Muscle of leg (tissue), 3 donors: ENCODE measurements at regions not wholly inside any gene's neighbourhood (a gene's known extent, or its start where the extent isn't known, plus 50 kb on each side); places are given as distances from the start of the nearest gene placed in this dataset.

Source experiments
- DNase-seq: peaks from one replicate; pipeline ENCODE4 v3.0.0; 2013
- H3K27ac ChIP-seq: one replicate; pipeline ENCODE4 v1.5.1; 2013; ENCODE audit warnings: mild to moderate bottlenecking, low read length, control low read depth
- H3K27me3 ChIP-seq: one replicate; pipeline ENCODE4 v1.6.1; 2013; ENCODE audit warnings: low read length; ENCODE audit not compliant: control insufficient read depth, insufficient read depth
- H3K36me3 ChIP-seq: one replicate; pipeline ENCODE4 v1.6.1; 2013; ENCODE audit warnings: low read length; ENCODE audit not compliant: control insufficient read depth, insufficient read depth
- H3K4me1 ChIP-seq: one replicate; pipeline ENCODE4 v1.6.1; 2013; ENCODE audit warnings: low read length; ENCODE audit not compliant: control insufficient read depth, insufficient read depth
- H3K4me3 ChIP-seq: one replicate; pipeline ENCODE4 v1.5.1; 2013; ENCODE audit warnings: low read length, control low read depth
- H3K9me3 ChIP-seq: replicated peaks from 2 replicates; pipeline ENCODE4 v1.6.1; 2013; ENCODE audit warnings: low read depth, low read length; ENCODE audit not compliant: control insufficient read depth
- WGBS: methylation state at CpG from one replicate; pipeline ENCODE4 v1.1.5; 2013; ENCODE audit warnings: missing lambda C conversion rate; ENCODE audit not compliant: insufficient coverage; 5-methylcytosine and 5-hydroxymethylcytosine counted together

- Histone ChIP-seq H3K9me3 (peaks cover 3% of the 10 kb centered on the region), H3K36me3 (no peaks in the 10 kb centered on the region), H3K27ac (no peak overlapping the region), H3K4me1 (no peaks in the 10 kb centered on the region), H3K27me3 (no peaks in the 10 kb centered on the region), H3K4me3 (no peak overlapping the region)
- no peak for DNase-seq
- 97% methylated on average over 5 of the region's 5 CpGs for WGBS
Observed at GRCh38 chr2:526918-527317, 150.3 kb downstream of the TMEM18 start.

GRCh38 chr2:525611-526010 lies 151.6 kb downstream of the TMEM18 start:
- no peaks in the 10 kb centered on the region for H3K9me3 ChIP-seq
- H3K4me1 ChIP-seq: no peaks in the 10 kb centered on the region
- no peaks in the 10 kb centered on the region for H3K36me3 ChIP-seq
- no peak for DNase-seq
- 83% methylated on average over 10 of the region's 10 CpGs for WGBS
- no peak overlapping the region for H3K4me3 ChIP-seq
- H3K27me3 ChIP-seq: peaks cover 3% of the 10 kb centered on the region
- no peak overlapping the region for H3K27ac ChIP-seq

GRCh38 chr2:525021-525420 lies 152.2 kb downstream of the TMEM18 start:
- no peak overlapping the region for H3K27ac ChIP-seq
- no peak overlapping the region for H3K4me3 ChIP-seq
- no peak for DNase-seq
- no peaks in the 10 kb centered on the region for H3K4me1 ChIP-seq
- WGBS: 76% methylated on average over 6 of the region's 7 CpGs
- H3K9me3 ChIP-seq: no peaks in the 10 kb centered on the region
- H3K27me3 ChIP-seq: peaks cover 3% of the 10 kb centered on the region
- no peaks in the 10 kb centered on the region for H3K36me3 ChIP-seq

GRCh38 chr2:524442-524841 lies 152.8 kb downstream of the TMEM18 start:
- DNase-seq: no peak
- H3K27me3 ChIP-seq: peaks cover 3% of the 10 kb centered on the region
- WGBS: 30% methylated on average over 2 of the region's 3 CpGs

GRCh38 chr2:523698-524270 lies 153.4 kb downstream of the TMEM18 start:
- WGBS: 83% methylated on average over 12 of the region's 12 CpGs
- no peak overlapping the region for H3K4me3 ChIP-seq
- no peaks in the 10 kb centered on the region for H3K36me3 ChIP-seq
- no peaks in the 10 kb centered on the region for H3K4me1 ChIP-seq
- no peak overlapping the region for H3K27ac ChIP-seq
- peaks cover 3% of the 10 kb centered on the region for H3K27me3 ChIP-seq
- no peaks in the 10 kb centered on the region for H3K9me3 ChIP-seq
- no peak for DNase-seq

More at GRCh38 chr2:524442-524841, 152.8 kb downstream of the TMEM18 start:
- no peaks in the 10 kb centered on the region for H3K9me3 ChIP-seq
- no peaks in the 10 kb centered on the region for H3K4me1 ChIP-seq
- no peak overlapping the region for H3K4me3 ChIP-seq
- H3K27ac ChIP-seq: no peak overlapping the region
- H3K36me3 ChIP-seq: no peaks in the 10 kb centered on the region

GRCh38 chr2:522776-523175 lies 154.4 kb downstream of the TMEM18 start:
- H3K36me3 ChIP-seq: no peaks in the 10 kb centered on the region
- no peaks in the 10 kb centered on the region for H3K9me3 ChIP-seq
- peaks cover 3% of the 10 kb centered on the region for H3K27me3 ChIP-seq
- H3K4me3 ChIP-seq: no peak overlapping the region
- no peak overlapping the region for H3K27ac ChIP-seq
- 93% methylated on average over 9 of the region's 9 CpGs for WGBS
- H3K4me1 ChIP-seq: no peaks in the 10 kb centered on the region
- DNase-seq: no peak

GRCh38 chr2:521853-522530 lies 155.2 kb downstream of the TMEM18 start:
- 97% methylated on average over 31 of the region's 31 CpGs for WGBS
- no peaks in the 10 kb centered on the region for H3K4me1 ChIP-seq
- no peak for DNase-seq
- no peak overlapping the region for H3K27ac ChIP-seq
- no peaks in the 10 kb centered on the region for H3K36me3 ChIP-seq
- H3K9me3 ChIP-seq: no peaks in the 10 kb centered on the region
- peaks cover 3% of the 10 kb centered on the region for H3K27me3 ChIP-seq
- no peak overlapping the region for H3K4me3 ChIP-seq

GRCh38 chr2:520663-521340 lies 156.4 kb downstream of the TMEM18 start:
- Histone ChIP-seq H3K36me3 (no peaks in the 10 kb centered on the region), H3K27ac (no peak overlapping the region), H3K4me3 (no peak overlapping the region), H3K4me1 (no peaks in the 10 kb centered on the region), H3K27me3 (peaks cover 3% of the 10 kb centered on the region), H3K9me3 (no peaks in the 10 kb centered on the region)
- DNase-seq: no peak
- 85% methylated on average over 6 of the region's 11 CpGs for WGBS

- Histone ChIP-seq H3K4me1 (no peaks in the 10 kb centered on the region), H3K4me3 (no peak overlapping the region), H3K27me3 (peaks cover 3% of the 10 kb centered on the region), H3K9me3 (no peaks in the 10 kb centered on the region), H3K36me3 (no peaks in the 10 kb centered on the region), H3K27ac (no peak overlapping the region)
- peak; percentile 32 for DNase-seq
- WGBS: 69% methylated on average over 4 of the region's 5 CpGs
Observed at GRCh38 chr2:516944-517343, 160.3 kb downstream of the TMEM18 start.

- Histone ChIP-seq H3K9me3 (no peaks in the 10 kb centered on the region), H3K27me3 (peaks cover 1% of the 10 kb centered on the region), H3K36me3 (no peaks in the 10 kb centered on the region), H3K4me3 (no peak overlapping the region), H3K27ac (no peak overlapping the region), H3K4me1 (no peaks in the 10 kb centered on the region)
- no peak for DNase-seq
- WGBS: 82% methylated on average over 7 of the region's 7 CpGs
Observed at GRCh38 chr2:516131-516530, 161.1 kb downstream of the TMEM18 start.
